Kidney tubule cell (primary cell): ENCODE measurements at regions not wholly inside any gene's neighbourhood (a gene's known extent, or its start where the extent isn't known, plus 50 kb on each side); places are given as distances from the start of the nearest gene placed in this dataset.
A peak's percentile ranks its signal among the peaks of the same experiment; 100 is the strongest.
"Not testable (repeated sequence)": the region's sequence is repeated elsewhere in the genome, so short reads cannot be mapped to it uniquely, and the experiment has no call there.

ENCODE experiments used
- DNase-seq: peaks from one replicate; pipeline ENCODE4 v3.0.0-alpha.2; 2018; ENCODE audit warnings: low spot score

- no peak for DNase-seq
These were observed 195.5 kb downstream of the ETV1 start for GRCh38 chr7:13793926-13794325.

GRCh38 chr7:13794581-13794980, 194.9 kb downstream of the ETV1 start:
- no peak for DNase-seq

- no peak for DNase-seq
These were observed 191.9 kb downstream of the ETV1 start for GRCh38 chr7:13797545-13797944.

- peak; percentile 21 for DNase-seq
These were observed 188.6 kb downstream of the ETV1 start for GRCh38 chr7:13800694-13801448.

GRCh38 chr7:13801669-13802068, 187.8 kb downstream of the ETV1 start:
- no peak for DNase-seq

- no peak for DNase-seq
These were observed 186.8 kb downstream of the ETV1 start for GRCh38 chr7:13802651-13803050.

- DNase-seq: no peak
These were observed 186.3 kb downstream of the ETV1 start for GRCh38 chr7:13803134-13803533.

- DNase-seq: not testable (repeated sequence)
These were observed 183.2 kb downstream of the ETV1 start for GRCh38 chr7:13806089-13806867.

GRCh38 chr7:13817230-13817629, 172.2 kb downstream of the ETV1 start:
- not testable (repeated sequence) for DNase-seq

- no peak for DNase-seq
These were observed 168.2 kb downstream of the ETV1 start for GRCh38 chr7:13821152-13821787.

- no peak for DNase-seq
These were observed 166.8 kb downstream of the ETV1 start for GRCh38 chr7:13822678-13823077.

- DNase-seq: no peak
These were observed 162.7 kb downstream of the ETV1 start for GRCh38 chr7:13826752-13827151.

- no peak for DNase-seq
These were observed 161.8 kb downstream of the ETV1 start for GRCh38 chr7:13827716-13828115.

- DNase-seq: no peak
These were observed 160.2 kb downstream of the ETV1 start for GRCh38 chr7:13829231-13829630.

- no peak for DNase-seq
These were observed 159.3 kb downstream of the ETV1 start for GRCh38 chr7:13829914-13830900.

GRCh38 chr7:13832346-13832745, 157.1 kb downstream of the ETV1 start:
- no peak for DNase-seq

- DNase-seq: no peak
These were observed 155.1 kb downstream of the ETV1 start for GRCh38 chr7:13834328-13834761.

- no peak for DNase-seq
These were observed 154.0 kb downstream of the ETV1 start for GRCh38 chr7:13835442-13835841.

GRCh38 chr7:13839063-13839462, 150.4 kb downstream of the ETV1 start:
- no peak for DNase-seq
